HepG2 (cell line): ENCODE measurements at regions not wholly inside any gene's neighbourhood (a gene's known extent, or its start where the extent isn't known, plus 50 kb on each side); places are given as distances from the start of the nearest gene placed in this dataset.
"Not testable (repeated sequence)": the region's sequence is repeated elsewhere in the genome, so short reads cannot be mapped to it uniquely, and the experiment has no call there.

Experiments used
- ATAC-seq: fragments of 200-7000 bp; cut with Tn5 transposase; 3 replicates; pipeline ENCODE4 v1.9.1; 2020; ENCODE audit warnings: mild to moderate bottlenecking, moderate library complexity
- BruUV-seq: library from RNA; stranded (reverse); fragments of 400-500 nt; replicated peaks from 2 replicates; lab custom pipeline; 2021; lab: Mats Ljungman, UMichigan
- CTCF ChIA-PET: fragments of 300-600 bp; formaldehyde crosslinking; extraction: SDS; loops from one replicate; lab custom pipeline; 2021; ENCODE audit warnings: low total read pairs, inconsistent platforms, low intra/inter-chr PET ratio; lab: Yijun Ruan, JAX
- POLR2A ChIA-PET: fragments of 350-600 bp; sonication (Branson Sonifier 250); formaldehyde crosslinking; loops from one replicate; lab custom pipeline; 2020; ENCODE audit warnings: antibody characterized with exemption, inconsistent platforms; lab: Yijun Ruan, JAX
- DNase-seq: peaks from one replicate; pipeline ENCODE4 v3.0.0-alpha.2; 2015; ENCODE audit warnings: low spot score
- FAIRE-seq: peaks from 3 replicates; lab custom pipeline; 2011; peaks lifted over from hg19 to GRCh38; lab: Jason Lieb, UNC
- H2AFZ ChIP-seq: one replicate; pipeline ENCODE4 v1.6.1; 2011; ENCODE audit warnings: low read length, inconsistent platforms
- H3K27ac ChIP-seq: fragments of 300-600 bp; 3 replicates; pipeline ENCODE4 v1.8.0; 2011; ENCODE audit warnings: mixed run types, mild to moderate bottlenecking, mixed read lengths, low read length, inconsistent platforms; ENCODE audit not compliant: insufficient read depth; ENCODE audit errors: extremely low read length
- H3K27me3 ChIP-seq, 2 experiments: fragments of 200-600 bp in 1 of 2; 2 replicates in 1 of 2; 3 replicates in 1 of 2; pipeline versions ENCODE4 v1.6.0 to v1.8.0; 2011; ENCODE audit warnings: low read length in 2 of 2, mild to moderate bottlenecking in 2 of 2, moderate library complexity in 2 of 2, inconsistent platforms in 1 of 2; ENCODE audit not compliant: insufficient read depth in 2 of 2, control insufficient read depth in 1 of 2
- H3K36me3 ChIP-seq, 2 experiments: fragments of 200-600 bp in 1 of 2; replicated peaks in 1 of 2; 2 replicates in 1 of 2; 3 replicates in 1 of 2; pipeline versions ENCODE4 v1.5.1 to v1.8.0; 2011; ENCODE audit warnings: low read length in 2 of 2, inconsistent platforms in 1 of 2; ENCODE audit not compliant: insufficient read depth in 2 of 2, control insufficient read depth in 1 of 2
- H3K4me1 ChIP-seq: 2 replicates; pipeline ENCODE4 v1.5.1; 2012; ENCODE audit warnings: low read length, inconsistent platforms; ENCODE audit not compliant: insufficient read depth
- H3K4me2 ChIP-seq: 2 replicates; pipeline ENCODE4 v1.6.0; 2011; ENCODE audit warnings: low read depth, low read length, inconsistent platforms
- H3K4me3 ChIP-seq, 3 experiments: fragments of 200-600 bp in 1 of 3; sonication (generic), shearing (Covaris generic) in 1 of 3; replicated peaks in 1 of 3; 2 replicates each; pipeline ENCODE4 v1.5.1; 2011 to 2016; ENCODE audit warnings: low read length in 3 of 3, inconsistent platforms in 2 of 3, low read depth in 2 of 3, mild to moderate bottlenecking in 2 of 3, control low read depth in 1 of 3, mixed read lengths in 1 of 3; ENCODE audit not compliant: insufficient read depth in 1 of 3
- H3K79me2 ChIP-seq: one replicate; pipeline ENCODE4 v1.6.1; 2011; ENCODE audit warnings: low read length, inconsistent platforms; ENCODE audit not compliant: insufficient read depth
- H3K9ac ChIP-seq: 2 replicates; pipeline ENCODE4 v1.6.0; 2011; ENCODE audit warnings: mild to moderate bottlenecking, low read depth, low read length, inconsistent platforms; ENCODE audit not compliant: insufficient read depth
- H3K9me3 ChIP-seq: 2 replicates; pipeline ENCODE4 v1.5.1; 2012; ENCODE audit warnings: mild to moderate bottlenecking, low read length
- H4K20me1 ChIP-seq: 2 replicates; pipeline ENCODE4 v1.6.0; 2011; ENCODE audit warnings: inconsistent platforms, mild to moderate bottlenecking, low read length, moderate library complexity; ENCODE audit not compliant: insufficient read depth
- HIC2 ChIP-seq: sonication (generic); formaldehyde crosslinking; IDR thresholded peaks from 2 replicates; pipeline ENCODE4 v1.9.0; 2022; ENCODE audit warnings: low read depth, missing genetic modification reagents
- JUND ChIP-seq: sonication (generic); formaldehyde crosslinking; IDR thresholded peaks from 2 replicates; pipeline ENCODE4 v1.8.0; 2022; ENCODE audit warnings: mild to moderate bottlenecking, missing genetic modification reagents
- KLF13 ChIP-seq: sonication (generic); formaldehyde crosslinking; IDR thresholded peaks from 2 replicates; pipeline ENCODE4 v1.4.0; 2020; ENCODE audit warnings: mild to moderate bottlenecking, missing genetic modification reagents
- RBM39 ChIP-seq: fragments of 200-400 bp; formaldehyde crosslinking; IDR thresholded peaks from one replicate; pipeline ENCODE4 v1.6.1; 2018; ENCODE audit warnings: antibody characterized with exemption, mild to moderate bottlenecking, low read depth, low read length; ENCODE audit not compliant: poor library complexity, severe bottlenecking
- SUZ12 ChIP-seq: fragments of 150-350 bp; IDR thresholded peaks from 2 replicates; pipeline ENCODE4 v1.6.1; 2014; ENCODE audit warnings: low read depth, low read length
- ZNF280B ChIP-seq: sonication (generic); formaldehyde crosslinking; IDR thresholded peaks from 2 replicates; pipeline ENCODE4 v1.5.0; 2020; ENCODE audit warnings: missing genetic modification reagents, mild to moderate bottlenecking, borderline replicate concordance
- ZNF567 ChIP-seq: sonication (generic); formaldehyde crosslinking; IDR thresholded peaks from 2 replicates; pipeline ENCODE4 v1.8.1; 2023; ENCODE audit warnings: mild to moderate bottlenecking, missing genetic modification reagents, borderline replicate concordance
- WGBS: methylation state at CpG from one replicate; pipeline ENCODE4 v1.1.6; 2017; ENCODE audit warnings: low lambda C conversion rate; 5-methylcytosine and 5-hydroxymethylcytosine counted together
- in situ Hi-C: cut with HindIII; loops from 2 replicates; pipeline ENCODE4 v1.10.0; 2017; ENCODE audit warnings: low pct_unique_long_range_greater_than_20kb; ENCODE audit not compliant: extremely low pct_ligation_motif_present
- intact Hi-C: fragments of 100-400 bp; cut with micrococcal nuclease; formaldehyde crosslinking; loops from one replicate; pipeline ENCODE4 v1.10.0; 2022; ENCODE audit not compliant: unreplicated experiment

GRCh38 chr4:91729851-91730250, 573.9 kb upstream of the GRID2 start (continued):
- no peak for TF ChIP-seq ZNF567 (CRISPR knock-in tag)

- peak; percentile 1 for DNase-seq
- Histone ChIP-seq H3K9me3 (no peaks in the 10 kb centered on the region), H3K36me3 (no peaks in the 10 kb centered on the region), H3K27me3 (no peaks in the 10 kb centered on the region), H3K4me3 (no peak overlapping the region), H2AFZ (no peak overlapping the region), H4K20me1 (no peaks in the 10 kb centered on the region), H3K4me1 (no peaks in the 10 kb centered on the region), H3K27ac (no peak overlapping the region), H3K79me2 (no peaks in the 10 kb centered on the region), H3K9ac (no peak overlapping the region), H3K4me2 (no peak overlapping the region)
- BruUV-seq = no TSS peak
- ChIA-PET CTCF (no interaction called here), POLR2A (no interaction called here)
- 0% methylated on average over 1 of the region's 1 CpG for WGBS
- intact Hi-C loops = loop anchor here (1.0 kb wide), 1 partner anchor 357 kb away; no protein-coding TSS in a partner anchor
- in situ Hi-C loops = no loop called here
- ATAC-seq = no peak
- FAIRE-seq = no peak
- TF ChIP-seq SUZ12 (no peak), RBM39 (no peak), JUND (CRISPR knock-in tag) (no peak), ZNF280B (CRISPR knock-in tag) (no peak), KLF13 (CRISPR knock-in tag) (no peak), HIC2 (CRISPR knock-in tag) (no peak)
Measured at GRCh38 chr4:91734682-91735081, 569.1 kb upstream of the GRID2 start.

GRCh38 chr4:91738831-91739230, 564.9 kb upstream of the GRID2 start:
- H3K9me3 ChIP-seq, ATAC-seq, DNase-seq, H3K27me3 ChIP-seq, H3K36me3 ChIP-seq, H4K20me1 ChIP-seq, CTCF ChIA-PET, intact Hi-C loops, H3K4me3 ChIP-seq, H2AFZ ChIP-seq, H3K4me1 ChIP-seq, POLR2A ChIA-PET, in situ Hi-C loops, FAIRE-seq, H3K27ac ChIP-seq, H3K9ac ChIP-seq, H3K79me2 ChIP-seq, BruUV-seq, H3K4me2 ChIP-seq: not testable (repeated sequence)
